Parathyroid adenoma (tissue), 2 donors: ENCODE measurements at regions not wholly inside any gene's neighbourhood (a gene's known extent, or its start where the extent isn't known, plus 50 kb on each side); places are given as distances from the start of the nearest gene placed in this dataset.

Experiments used
- H2AFZ ChIP-seq: fragments of 300-600 bp; sonication (generic); one replicate; pipeline ENCODE4 v1.7.0; 2017; ENCODE audit warnings: antibody characterized with exemption, mild to moderate bottlenecking
- H3K27ac ChIP-seq: fragments of 300-600 bp; sonication (generic); one replicate; pipeline ENCODE4 v1.7.0; 2017
- H3K27me3 ChIP-seq: fragments of 300-600 bp; sonication (generic); one replicate; pipeline ENCODE4 v1.7.0; 2017; ENCODE audit warnings: low read length; ENCODE audit not compliant: control insufficient read depth, insufficient read depth
- H3K36me3 ChIP-seq: fragments of 300-600 bp; sonication (generic); one replicate; pipeline ENCODE4 v1.7.0; 2017; ENCODE audit warnings: low read length; ENCODE audit not compliant: control insufficient read depth, insufficient read depth
- H3K4me1 ChIP-seq: fragments of 300-600 bp; sonication (generic); one replicate; pipeline ENCODE4 v1.7.0; 2017; ENCODE audit warnings: control low read depth
- H3K4me2 ChIP-seq: fragments of 300-600 bp; sonication (generic); one replicate; pipeline ENCODE4 v1.7.0; 2017; ENCODE audit warnings: low read length
- H3K4me3 ChIP-seq: fragments of 300-600 bp; sonication (generic); one replicate; pipeline ENCODE4 v1.7.0; 2017; ENCODE audit warnings: low read depth, low read length
- H3K79me2 ChIP-seq: fragments of 300-600 bp; sonication (generic); one replicate; pipeline ENCODE4 v1.7.0; 2017; ENCODE audit warnings: control low read depth
- H3K9ac ChIP-seq: fragments of 300-600 bp; sonication (generic); one replicate; pipeline ENCODE4 v1.7.0; 2017; ENCODE audit warnings: mild to moderate bottlenecking
- H3K9me3 ChIP-seq: fragments of 300-600 bp; sonication (generic); one replicate; pipeline ENCODE4 v1.7.0; 2017; ENCODE audit warnings: low read length; ENCODE audit not compliant: control insufficient read depth
- CTCF ChIP-seq: fragments of 300-600 bp; sonication (generic); IDR thresholded peaks from one replicate; pipeline ENCODE4 v1.7.0; 2017; ENCODE audit warnings: antibody characterized with exemption, mild to moderate bottlenecking
- donor health status: primary hyperparathyroidism.

DNA sequence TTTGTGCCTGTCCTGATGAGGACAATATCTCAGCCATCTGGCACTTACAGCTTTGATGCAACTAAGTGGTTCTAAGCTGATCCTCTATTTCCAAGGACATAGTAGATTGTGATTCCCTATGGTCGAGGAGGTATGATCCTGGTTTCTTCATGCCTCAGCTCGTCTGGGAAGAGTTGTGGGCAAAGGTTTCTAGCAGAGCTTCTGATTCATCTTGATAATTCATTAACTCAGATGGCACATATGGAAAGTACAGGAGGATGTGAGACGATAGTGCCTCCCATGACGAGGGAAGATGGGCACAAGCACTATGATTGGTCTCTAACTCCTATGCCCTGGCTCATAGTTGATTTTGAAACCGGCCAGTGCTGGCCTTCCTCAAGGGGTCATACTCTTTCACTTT lies 334.2 kb upstream of the SEMA6D start:
- TF ChIP-seq CTCF, result no peak
- no peaks in the 10 kb centered on the region for H3K79me2 ChIP-seq

GRCh38 chr15:47383801-47384200 lies 333.5 kb upstream of the SEMA6D start:
- TF ChIP-seq CTCF, result no peak
- Histone ChIP-seq H3K9ac (no peak overlapping the region), H3K4me1 (no peaks in the 10 kb centered on the region), H3K36me3 (no peaks in the 10 kb centered on the region), H3K4me2 (no peak overlapping the region), H3K27ac (no peak overlapping the region), H3K9me3 (no peaks in the 10 kb centered on the region), H2AFZ (no peak overlapping the region), H3K4me3 (no peak overlapping the region), H3K79me2 (no peaks in the 10 kb centered on the region), H3K27me3 (no peaks in the 10 kb centered on the region)

More for the DNA sequence above, 334.2 kb upstream of the SEMA6D start:
- no peak overlapping the region for H3K9ac ChIP-seq
- H3K36me3 ChIP-seq, result no peaks in the 10 kb centered on the region
- H2AFZ ChIP-seq, result no peak overlapping the region
- no peak overlapping the region for H3K4me2 ChIP-seq
- no peaks in the 10 kb centered on the region for H3K27me3 ChIP-seq
- no peaks in the 10 kb centered on the region for H3K4me1 ChIP-seq
- no peaks in the 10 kb centered on the region for H3K9me3 ChIP-seq
- no peak overlapping the region for H3K4me3 ChIP-seq
- no peak overlapping the region for H3K27ac ChIP-seq

GRCh38 chr15:47384341-47384740 lies 333.0 kb upstream of the SEMA6D start:
- H2AFZ ChIP-seq, result no peak overlapping the region
- H3K79me2 ChIP-seq, result no peaks in the 10 kb centered on the region
- no peaks in the 10 kb centered on the region for H3K27me3 ChIP-seq
- H3K4me1 ChIP-seq, result no peaks in the 10 kb centered on the region
- no peak overlapping the region for H3K27ac ChIP-seq
- H3K4me2 ChIP-seq, result no peak overlapping the region
- no peak overlapping the region for H3K4me3 ChIP-seq
- no peaks in the 10 kb centered on the region for H3K36me3 ChIP-seq
- no peak for TF ChIP-seq CTCF
- no peaks in the 10 kb centered on the region for H3K9me3 ChIP-seq
- no peak overlapping the region for H3K9ac ChIP-seq

DNA sequence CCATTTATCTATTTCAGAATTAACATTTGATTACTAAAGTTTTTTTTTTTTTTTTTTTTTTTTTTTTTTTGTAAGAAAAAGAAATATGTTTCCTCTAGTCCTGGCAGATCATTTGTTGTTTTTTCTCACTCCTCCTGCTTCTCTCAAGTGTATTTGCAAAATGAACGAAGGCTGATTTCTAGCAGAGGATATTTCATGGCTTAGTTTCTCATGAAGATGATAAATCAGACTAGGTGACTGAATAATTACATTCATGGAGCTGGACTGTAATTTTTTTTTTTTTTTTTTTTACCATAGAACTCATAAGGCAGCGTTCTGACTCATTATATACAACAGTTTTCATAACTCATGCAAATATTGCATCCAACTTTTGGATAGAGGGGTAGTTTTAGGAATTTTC lies 332.5 kb upstream of the SEMA6D start:
- Histone ChIP-seq H3K4me1 (no peaks in the 10 kb centered on the region), H3K4me3 (no peak overlapping the region), H3K27me3 (no peaks in the 10 kb centered on the region), H2AFZ (no peak overlapping the region), H3K36me3 (no peaks in the 10 kb centered on the region), H3K9ac (no peak overlapping the region), H3K27ac (no peak overlapping the region), H3K9me3 (no peaks in the 10 kb centered on the region), H3K4me2 (no peak overlapping the region), H3K79me2 (no peaks in the 10 kb centered on the region)
- no peak for TF ChIP-seq CTCF

- no peak for TF ChIP-seq CTCF
- Histone ChIP-seq H3K4me3 (no peak overlapping the region), H2AFZ (no peak overlapping the region), H3K4me2 (no peak overlapping the region), H3K27ac (no peak overlapping the region), H3K27me3 (no peaks in the 10 kb centered on the region), H3K9me3 (no peaks in the 10 kb centered on the region), H3K9ac (no peak overlapping the region), H3K79me2 (no peaks in the 10 kb centered on the region), H3K36me3 (no peaks in the 10 kb centered on the region), H3K4me1 (no peaks in the 10 kb centered on the region)
These were observed 330.8 kb upstream of the SEMA6D start for GRCh38 chr15:47386459-47386858.
